ENCODE measurements at regions not wholly inside any gene's neighbourhood (a gene's known extent, or its start where the extent isn't known, plus 50 kb on each side); places are given as distances from the start of the nearest gene placed in this dataset.

DNA sequence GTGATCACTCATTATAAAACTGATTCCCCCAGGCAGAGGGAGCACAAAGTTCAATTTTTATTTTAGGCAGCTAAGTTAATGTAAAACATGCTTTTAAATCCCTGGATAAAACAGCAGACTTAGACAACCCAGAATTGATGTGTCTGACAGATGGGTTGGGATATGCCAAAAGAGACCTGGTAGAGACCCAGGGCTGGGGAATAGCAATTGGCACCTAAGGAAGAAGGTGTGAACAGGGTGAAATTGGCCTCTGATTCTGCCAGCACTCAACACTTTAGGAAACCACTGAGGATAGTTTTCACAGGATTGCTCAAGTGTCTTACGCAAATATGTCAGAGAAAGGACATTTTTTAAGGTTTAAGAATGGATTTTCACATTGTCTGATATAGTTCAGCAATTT is 938.2 kb upstream of the CDH8 start:
- Histone ChIP-seq H3K27me3 (replicated peaks; ENCODE audit: insufficient read depth) (no peaks in the 10 kb centered on the region), H3K4me3 (no peak overlapping the region), H3K36me3 (no peaks in the 10 kb centered on the region), H3K27ac (no peak overlapping the region), H3K9me3 (no peaks in the 10 kb centered on the region), H3K4me1 (replicated peaks) (no peaks in the 10 kb centered on the region)
- TF ChIP-seq POLR2A (IDR thresholded peaks at IDR 0.05) = no peak
- TF ChIP-seq POLR2AphosphoS5 (IDR thresholded peaks at IDR 0.05) = no peak
- TF ChIP-seq, protein P1, sequence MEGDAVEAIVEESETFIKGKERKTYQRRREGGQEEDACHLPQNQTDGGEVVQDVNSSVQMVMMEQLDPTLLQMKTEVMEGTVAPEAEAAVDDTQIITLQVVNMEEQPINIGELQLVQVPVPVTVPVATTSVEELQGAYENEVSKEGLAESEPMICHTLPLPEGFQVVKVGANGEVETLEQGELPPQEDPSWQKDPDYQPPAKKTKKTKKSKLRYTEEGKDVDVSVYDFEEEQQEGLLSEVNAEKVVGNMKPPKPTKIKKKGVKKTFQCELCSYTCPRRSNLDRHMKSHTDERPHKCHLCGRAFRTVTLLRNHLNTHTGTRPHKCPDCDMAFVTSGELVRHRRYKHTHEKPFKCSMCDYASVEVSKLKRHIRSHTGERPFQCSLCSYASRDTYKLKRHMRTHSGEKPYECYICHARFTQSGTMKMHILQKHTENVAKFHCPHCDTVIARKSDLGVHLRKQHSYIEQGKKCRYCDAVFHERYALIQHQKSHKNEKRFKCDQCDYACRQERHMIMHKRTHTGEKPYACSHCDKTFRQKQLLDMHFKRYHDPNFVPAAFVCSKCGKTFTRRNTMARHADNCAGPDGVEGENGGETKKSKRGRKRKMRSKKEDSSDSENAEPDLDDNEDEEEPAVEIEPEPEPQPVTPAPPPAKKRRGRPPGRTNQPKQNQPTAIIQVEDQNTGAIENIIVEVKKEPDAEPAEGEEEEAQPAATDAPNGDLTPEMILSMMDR (IDR thresholded peaks at IDR 0.05) = no peak
- no peak for DNase-seq (ENCODE audit: low spot score)
- intact Hi-C loops (cut with DNase I) = no loop called here
- 90% methylated on average over 1 of the region's 1 CpG for WGBS

DNA sequence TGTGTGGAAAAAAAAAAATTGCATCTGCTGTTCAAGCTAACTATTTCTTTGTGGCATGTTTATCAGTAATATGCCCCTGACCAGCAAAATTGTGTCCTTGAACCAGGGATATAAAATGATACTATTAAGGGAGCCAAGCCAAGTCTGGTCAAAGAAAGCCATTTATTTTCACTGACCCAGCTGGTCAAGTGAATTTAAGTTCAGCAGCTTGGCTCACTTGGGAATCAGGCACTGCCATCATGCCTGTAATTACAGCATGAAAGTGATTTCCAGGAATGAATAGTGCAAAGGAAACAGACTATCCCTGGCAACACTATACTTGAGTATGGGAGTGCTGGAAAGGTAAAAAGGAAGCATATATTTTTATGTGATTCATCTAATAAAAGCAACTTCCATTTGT is 934.6 kb upstream of the CDH8 start:
- Histone ChIP-seq H3K4me1 (replicated peaks) (no peaks in the 10 kb centered on the region), H3K36me3 (no peaks in the 10 kb centered on the region), H3K4me3 (no peak overlapping the region), H3K27ac (no peak overlapping the region), H3K27me3 (replicated peaks; ENCODE audit: insufficient read depth) (no peaks in the 10 kb centered on the region), H3K9me3 (no peaks in the 10 kb centered on the region)
- intact Hi-C loops (cut with DNase I) = no loop called here
- no peak for TF ChIP-seq POLR2AphosphoS5 (IDR thresholded peaks at IDR 0.05)
- no peak for TF ChIP-seq POLR2A (IDR thresholded peaks at IDR 0.05)
- TF ChIP-seq, protein P1 (IDR thresholded peaks at IDR 0.05) = no peak
- DNase-seq (ENCODE audit: low spot score) = no peak

DNA sequence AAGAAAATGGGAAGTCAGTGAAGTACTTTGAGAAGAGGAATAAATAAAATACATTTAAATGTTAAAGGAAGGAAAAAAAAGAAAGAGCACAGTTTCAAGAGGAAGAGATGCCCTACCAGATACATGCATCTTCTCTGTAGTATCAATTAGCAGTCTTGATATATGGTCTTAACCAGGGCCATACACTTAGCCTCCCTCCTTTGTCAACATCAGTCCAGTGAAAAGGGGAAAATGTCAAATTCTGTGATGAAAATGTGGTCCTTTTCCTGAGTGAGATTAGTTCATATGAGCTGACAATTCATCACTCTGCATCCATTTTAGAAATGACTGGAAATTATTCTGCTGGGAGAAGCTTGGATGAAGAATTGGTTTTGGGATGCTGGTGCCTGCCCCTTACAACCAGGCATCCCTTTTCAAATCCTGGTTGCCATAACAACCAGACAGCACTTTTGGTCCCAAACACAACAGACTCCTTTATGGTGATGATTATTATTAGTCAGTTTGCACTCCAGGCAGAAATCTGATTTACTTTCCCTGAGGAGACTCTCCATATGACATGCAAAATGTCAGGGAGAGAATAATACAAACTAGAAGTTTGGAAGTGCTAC is 933.6 kb upstream of the CDH8 start:
- Histone ChIP-seq H3K4me1 (replicated peaks) (no peaks in the 10 kb centered on the region), H3K27ac (no peak overlapping the region), H3K36me3 (no peaks in the 10 kb centered on the region), H3K27me3 (replicated peaks; ENCODE audit: insufficient read depth) (no peaks in the 10 kb centered on the region), H3K9me3 (no peaks in the 10 kb centered on the region), H3K4me3 (no peak overlapping the region)
- intact Hi-C loops (cut with DNase I) = no loop called here
- no peak for DNase-seq (ENCODE audit: low spot score)
- TF ChIP-seq POLR2AphosphoS5 (IDR thresholded peaks at IDR 0.05) (no peak), POLR2A (IDR thresholded peaks at IDR 0.05) (no peak)
- TF ChIP-seq, protein P1 (IDR thresholded peaks at IDR 0.05) = no peak

DNA sequence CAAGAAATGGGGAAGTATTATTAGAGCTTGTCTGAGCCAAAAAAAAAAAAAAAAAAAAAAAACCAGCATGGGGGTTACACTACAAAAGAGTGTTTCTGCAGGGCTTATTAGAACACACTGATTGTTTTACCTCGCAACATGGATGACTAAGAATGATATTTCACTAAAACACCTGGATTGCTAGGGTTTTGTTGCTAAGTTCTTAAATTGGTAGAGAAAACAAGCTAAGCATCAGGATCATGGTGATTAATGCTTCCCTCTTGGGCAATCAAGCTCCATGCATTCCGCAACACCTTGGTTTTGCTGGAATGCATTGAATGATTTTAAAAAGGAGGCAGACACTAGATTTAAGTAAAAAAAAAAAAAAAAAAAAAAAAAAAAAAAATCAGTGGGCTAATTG is 931.4 kb upstream of the CDH8 start:
- TF ChIP-seq POLR2AphosphoS5 (IDR thresholded peaks at IDR 0.05) (no peak), POLR2A (IDR thresholded peaks at IDR 0.05) (no peak)
- TF ChIP-seq, protein P1 (IDR thresholded peaks at IDR 0.05) = no peak
- 100% methylated on average over 2 of the region's 2 CpGs for whole genome bisulfite sequencing
- no peaks in the 10 kb centered on the region for H3K36me3 ChIP-seq
- intact Hi-C loops (cut with DNase I) = no loop called here
- no peaks in the 10 kb centered on the region for H3K4me1 ChIP-seq (replicated peaks)
- H3K4me3 ChIP-seq = no peak overlapping the region
- no peak overlapping the region for H3K27ac ChIP-seq
- H3K27me3 ChIP-seq (replicated peaks; ENCODE audit: insufficient read depth) = no peaks in the 10 kb centered on the region
- no peak for DNase-seq (ENCODE audit: low spot score)
- H3K9me3 ChIP-seq = no peaks in the 10 kb centered on the region

DNA sequence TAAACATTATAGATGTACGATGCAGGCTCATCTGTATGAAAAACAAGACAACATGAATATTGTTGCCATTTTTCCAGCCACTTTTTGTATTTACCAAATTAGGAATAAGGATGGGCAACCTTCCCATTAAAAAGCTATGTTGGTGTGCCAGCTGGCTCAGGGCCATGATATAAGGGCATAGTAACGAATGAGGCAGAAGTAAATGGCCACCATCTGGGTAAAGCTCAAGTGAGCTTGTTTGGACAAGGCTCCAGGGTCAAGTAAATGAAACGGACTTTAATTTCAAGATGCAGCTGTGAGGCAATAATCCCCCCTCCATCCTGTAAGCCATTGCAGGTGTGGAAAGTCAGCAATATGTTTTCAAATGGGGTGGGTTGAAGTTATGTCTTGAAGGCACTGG is 930.9 kb upstream of the CDH8 start:
- Histone ChIP-seq H3K9me3 (no peaks in the 10 kb centered on the region), H3K4me1 (replicated peaks) (no peaks in the 10 kb centered on the region), H3K27ac (no peak overlapping the region), H3K27me3 (replicated peaks; ENCODE audit: insufficient read depth) (no peaks in the 10 kb centered on the region), H3K4me3 (no peak overlapping the region), H3K36me3 (no peaks in the 10 kb centered on the region)
- WGBS = 52% methylated on average over 3 of the region's 3 CpGs
- intact Hi-C loops (cut with DNase I) = no loop called here
- no peak for DNase-seq (ENCODE audit: low spot score)
- no peak for TF ChIP-seq POLR2A (IDR thresholded peaks at IDR 0.05)
- TF ChIP-seq POLR2AphosphoS5 (IDR thresholded peaks at IDR 0.05) = no peak
- TF ChIP-seq, protein P1 (IDR thresholded peaks at IDR 0.05) = no peak

Measured in prostate gland (tissue), 2 donors.